Lung (tissue), 11 donors: ENCODE measurements at regions not wholly inside any gene's neighbourhood (a gene's known extent, or its start where the extent isn't known, plus 50 kb on each side); places are given as distances from the start of the nearest gene placed in this dataset.
"Not testable (repeated sequence)": the region's sequence is repeated elsewhere in the genome, so short reads cannot be mapped to it uniquely, and the experiment has no call there.

Experiments used
- ATAC-seq: fragments of 200-7000 bp; cut with Tn5 transposase; one replicate; pipeline ENCODE4 v1.9.1; 2020; ENCODE audit warnings: moderate number of reproducible peaks; ENCODE audit not compliant: insufficient read depth, low FRiP score
- DNase-seq, 3 donors: peaks; one replicate each; pipeline ENCODE4 v3.0.0-alpha.2; 2013 to 2017
- H3K27ac ChIP-seq, 2 donors: one replicate each; pipeline ENCODE4 v1.5.1; 2013; ENCODE audit warnings: mild to moderate bottlenecking in 2 of 2, moderate library complexity in 2 of 2, control low read depth in 1 of 2, inconsistent platforms in 1 of 2, low read depth in 1 of 2, low read length in 1 of 2
- H3K27me3 ChIP-seq, 3 donors: one replicate each; pipeline ENCODE4 v1.5.1; 2013; ENCODE audit warnings: low read length in 2 of 3; ENCODE audit not compliant: control insufficient read depth in 3 of 3, insufficient read depth in 3 of 3
- H3K36me3 ChIP-seq, 4 donors: one replicate each; pipeline ENCODE4 v1.5.1; 2013; ENCODE audit warnings: low read length in 4 of 4, mild to moderate bottlenecking in 1 of 4, moderate library complexity in 1 of 4; ENCODE audit not compliant: control insufficient read depth in 4 of 4, insufficient read depth in 4 of 4
- H3K4me1 ChIP-seq, 5 donors: one replicate each; pipeline ENCODE4 v1.5.1; 2013; ENCODE audit warnings: low read length in 5 of 5, mild to moderate bottlenecking in 2 of 5, moderate library complexity in 1 of 5; ENCODE audit not compliant: control insufficient read depth in 5 of 5, insufficient read depth in 5 of 5
- H3K4me3 ChIP-seq: one replicate; pipeline ENCODE4 v1.5.1; 2013; ENCODE audit warnings: mild to moderate bottlenecking, control low read depth, moderate library complexity
- H3K9ac ChIP-seq, 2 donors: one replicate each; pipeline ENCODE4 v1.5.1; 2013; ENCODE audit warnings: low read length in 2 of 2, control low read depth in 1 of 2; ENCODE audit not compliant: insufficient read depth in 1 of 2
- H3K9me3 ChIP-seq, 4 donors: one replicate each; pipeline ENCODE4 v1.5.1; 2013; ENCODE audit warnings: low read length in 3 of 4, mild to moderate bottlenecking in 1 of 4, moderate library complexity in 1 of 4; ENCODE audit not compliant: control insufficient read depth in 4 of 4, insufficient read depth in 3 of 4
- CTCF ChIP-seq: IDR thresholded peaks from 2 replicates; pipeline ENCODE4 v1.5.1; 2012; ENCODE audit warnings: mild to moderate bottlenecking; ENCODE audit errors: control extremely low read depth, extremely low read depth
- WGBS, 2 donors: extraction: QIAGEN DNeasy Blood & Tissue Kit; methylation state at CpG; one replicate each; pipeline ENCODE4 v1.1.7; 2013; 5-methylcytosine and 5-hydroxymethylcytosine counted together
- donor health status: control.
- donor health status: control.
- donor health status: Bipolar disorder and iron deficiency.
- donor health status: healthy.
- donor health status: DM: yes; HTN: yes; CAD: no.

GRCh38 chr4:3948210-3948609, 182.0 kb downstream of the ADRA2C start:
- H3K9ac ChIP-seq, ATAC-seq: not testable (repeated sequence)
- 93 to 96% methylated on average over 5 of the region's 5 CpGs for WGBS, 2 donors

GRCh38 chr4:3949916-3950315, 183.7 kb downstream of the ADRA2C start:
- not testable (repeated sequence) for H3K9me3 ChIP-seq, H3K27ac ChIP-seq, H3K9ac ChIP-seq, ATAC-seq, H3K4me3 ChIP-seq, H3K4me1 ChIP-seq, H3K27me3 ChIP-seq
- peaks cover 0 to 11% (median 0%) of the 10 kb centered on the region in 4 donors for H3K36me3 ChIP-seq
- WGBS, 2 donors, result 68 to 72% methylated on average over 5 of the region's 5 CpGs
- TF ChIP-seq CTCF, result peak; percentile 21
- peak; percentile 22 to 31 (median 29) for DNase-seq

More at GRCh38 chr4:3948210-3948609, 182.0 kb downstream of the ADRA2C start:
- not testable (repeated sequence) for H3K27me3 ChIP-seq, DNase-seq, H3K4me3 ChIP-seq, H3K9me3 ChIP-seq, H3K4me1 ChIP-seq, H3K27ac ChIP-seq
- H3K36me3 ChIP-seq, result peaks cover 0 to 11% (median 0%) of the 10 kb centered on the region in 4 donors

- H3K27me3 ChIP-seq, H3K9me3 ChIP-seq, ATAC-seq, H3K4me3 ChIP-seq, H3K4me1 ChIP-seq, DNase-seq, H3K27ac ChIP-seq, H3K9ac ChIP-seq, H3K36me3 ChIP-seq: not testable (repeated sequence)
- 92 to 96% methylated on average over 9 of the region's 9 CpGs for WGBS, 2 donors
Observed at GRCh38 chr4:3952443-3953139, 186.4 kb downstream of the ADRA2C start.

- H3K27me3 ChIP-seq, H3K4me3 ChIP-seq, DNase-seq, H3K4me1 ChIP-seq, H3K36me3 ChIP-seq, ATAC-seq, H3K9me3 ChIP-seq, H3K27ac ChIP-seq, H3K9ac ChIP-seq: not testable (repeated sequence)
- 84 to 94% methylated on average over 4 of the region's 4 CpGs for WGBS, 2 donors
Observed at GRCh38 chr4:3953140-3953489, 186.9 kb downstream of the ADRA2C start.

GRCh38 chr4:3954540-3955320, 188.5 kb downstream of the ADRA2C start:
- ATAC-seq, H3K36me3 ChIP-seq, H3K4me1 ChIP-seq, H3K27me3 ChIP-seq, H3K9me3 ChIP-seq: not testable (repeated sequence)
- WGBS, 2 donors, result 1 to 2% methylated on average over 43 to 53 of the region's 53 CpGs
- Histone ChIP-seq H3K4me3 (peak overlapping the region; percentile 65), H3K27ac (peak overlapping the region; percentile 91 to 97), H3K9ac (peak overlapping the region in 1 of 2 donors; percentile 71)
- peak; percentile 53 to 62 (median 59) for DNase-seq

- not testable (repeated sequence) for H3K9me3 ChIP-seq, H3K9ac ChIP-seq, H3K4me1 ChIP-seq, H3K36me3 ChIP-seq, H3K27me3 ChIP-seq
- ATAC-seq (peak; percentile 100), DNase-seq (peak; percentile 98 to 99 (median 98))
- Histone ChIP-seq H3K27ac (peak overlapping the region; percentile 91 to 97), H3K4me3 (peak overlapping the region; percentile 65)
- WGBS, 2 donors, result 0 to 1% methylated on average over 52 to 60 of the region's 60 CpGs
Observed at GRCh38 chr4:3955321-3956164, 189.4 kb downstream of the ADRA2C start.
